MM.1S (cell line): ENCODE measurements at regions not wholly inside any gene's neighbourhood (a gene's known extent, or its start where the extent isn't known, plus 50 kb on each side); places are given as distances from the start of the nearest gene placed in this dataset.

Experiments used
- DNase-seq: peaks from one replicate; pipeline ENCODE4 v3.0.0-alpha.2; 2015
- H2AFZ ChIP-seq: fragments of 300-600 bp; sonication (generic); 2 replicates; pipeline ENCODE4 v1.6.0; 2016; ENCODE audit warnings: antibody characterized with exemption, low read length
- H3F3A ChIP-seq: fragments of 300-600 bp; sonication (generic); 2 replicates; pipeline ENCODE4 v1.6.1; 2016; ENCODE audit warnings: mild to moderate bottlenecking, antibody characterized with exemption, low read length, moderate library complexity, mixed read lengths; ENCODE audit not compliant: insufficient read depth
- H3K27ac ChIP-seq: fragments of 300-600 bp; sonication (generic); 2 replicates; pipeline ENCODE4 v1.5.1; 2016; ENCODE audit warnings: mild to moderate bottlenecking, low read length
- H3K27me3 ChIP-seq: fragments of 300-600 bp; sonication (generic); replicated peaks from 2 replicates; pipeline ENCODE4 v1.6.0; 2016; ENCODE audit warnings: low read length; ENCODE audit not compliant: insufficient read depth
- H3K36me3 ChIP-seq: fragments of 300-600 bp; sonication (generic); replicated peaks from 2 replicates; pipeline ENCODE4 v1.6.1; 2016; ENCODE audit warnings: mild to moderate bottlenecking, low read length, mixed read lengths; ENCODE audit not compliant: insufficient read depth
- H3K4me1 ChIP-seq: fragments of 300-600 bp; sonication (generic); 2 replicates; pipeline ENCODE4 v1.6.1; 2016; ENCODE audit warnings: low read length, mixed read lengths
- H3K4me2 ChIP-seq: fragments of 300-600 bp; sonication (generic); 2 replicates; pipeline ENCODE4 v1.6.0; 2016; ENCODE audit warnings: low read depth, low read length
- H3K4me3 ChIP-seq: fragments of 300-600 bp; sonication (generic); 2 replicates; pipeline ENCODE4 v1.5.1; 2016; ENCODE audit warnings: low read length, mixed read lengths
- H3K79me2 ChIP-seq: fragments of 300-600 bp; sonication (generic); 2 replicates; pipeline ENCODE4 v1.6.1; 2016; ENCODE audit warnings: mixed run types, low read length, mixed read lengths
- H3K9ac ChIP-seq: fragments of 300-600 bp; sonication (generic); 2 replicates; pipeline ENCODE4 v1.6.1; 2016; ENCODE audit warnings: low read length, mixed read lengths
- H3K9me2 ChIP-seq: fragments of 300-600 bp; sonication (generic); replicated peaks from 2 replicates; pipeline ENCODE4 v1.6.1; 2016; ENCODE audit warnings: mild to moderate bottlenecking, low read length, mixed read lengths; ENCODE audit not compliant: insufficient read depth
- H3K9me3 ChIP-seq: fragments of 300-600 bp; sonication (generic); replicated peaks from 2 replicates; pipeline ENCODE4 v1.6.1; 2016; ENCODE audit warnings: mild to moderate bottlenecking, low read length, mixed read lengths; ENCODE audit not compliant: insufficient read depth
- H4K20me1 ChIP-seq: fragments of 300-600 bp; sonication (generic); 2 replicates; pipeline ENCODE4 v1.6.1; 2016; ENCODE audit warnings: mild to moderate bottlenecking, low read length, moderate library complexity, mixed read lengths; ENCODE audit not compliant: insufficient read depth
- CTCF ChIP-seq: fragments of 300-600 bp; sonication (generic); IDR thresholded peaks from 2 replicates; pipeline ENCODE4 v1.5.1; 2016; ENCODE audit warnings: antibody characterized with exemption, low read length, mixed read lengths
- EZH2 ChIP-seq: fragments of 300-600 bp; sonication (generic); optimal IDR thresholded peaks from 2 replicates; pipeline ENCODE3; 2017; ENCODE audit warnings: low read depth, mild to moderate bottlenecking, antibody characterized with exemption, low read length, mixed read lengths
- EZH2phosphoT487 ChIP-seq: fragments of 300-600 bp; sonication (generic); IDR thresholded peaks from 2 replicates; pipeline ENCODE4 v1.6.1; 2018; ENCODE audit warnings: antibody characterized with exemption, low read length

DNA sequence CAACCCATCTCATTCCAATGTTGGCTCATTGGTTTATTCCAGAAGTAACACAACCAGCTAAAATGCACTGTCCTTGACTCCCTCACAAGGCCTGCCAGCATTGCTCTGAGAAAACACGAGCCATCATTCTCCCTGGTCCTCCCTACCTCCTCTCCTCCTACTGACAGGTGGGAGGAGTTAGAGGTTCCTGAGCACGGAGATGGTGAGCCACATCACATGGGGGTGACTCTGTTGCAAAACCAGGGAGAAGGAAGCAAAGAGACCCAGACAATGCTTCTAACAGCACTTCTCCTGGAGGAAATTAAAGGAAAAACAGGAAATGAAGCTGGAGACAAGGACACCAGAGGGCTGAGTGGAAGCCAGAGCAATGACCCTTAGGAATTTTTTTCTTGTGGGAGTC is 667.4 kb downstream of the NTRK3 start:
- DNase-seq: no peak
- TF ChIP-seq CTCF (no peak), EZH2 (no peak), EZH2phosphoT487 (no peak)

DNA sequence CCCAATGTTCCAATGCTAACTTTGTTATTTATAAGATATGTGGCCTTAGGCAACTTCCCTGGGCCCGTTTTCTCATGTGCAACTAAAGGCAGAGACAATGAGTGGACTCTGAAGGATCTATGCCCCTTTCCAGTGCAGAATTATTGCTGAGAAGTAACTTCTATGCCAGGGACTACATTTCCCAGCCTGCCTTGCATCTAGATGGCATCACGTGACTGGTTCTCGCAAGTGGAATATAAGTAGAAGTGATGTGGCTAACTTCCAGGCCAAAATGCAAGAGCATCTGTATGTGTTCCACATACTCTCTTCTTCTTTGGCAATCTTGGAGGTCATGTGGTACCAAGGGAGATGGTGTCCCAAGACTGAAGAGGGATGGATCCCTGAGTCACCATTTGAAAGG is 674.4 kb downstream of the NTRK3 start:
- Histone ChIP-seq H3K9me3 (no peaks in the 10 kb centered on the region), H3K4me2 (no peak overlapping the region), H3K9ac (no peak overlapping the region), H3K27ac (no peak overlapping the region), H4K20me1 (no peaks in the 10 kb centered on the region), H2AFZ (no peak overlapping the region), H3K36me3 (no peaks in the 10 kb centered on the region), H3K9me2 (no peaks in the 10 kb centered on the region), H3K4me3 (no peak overlapping the region), H3K27me3 (no peaks in the 10 kb centered on the region), H3F3A (no peaks in the 10 kb centered on the region), H3K79me2 (no peaks in the 10 kb centered on the region), H3K4me1 (no peaks in the 10 kb centered on the region)
- DNase-seq: no peak
- no peak for TF ChIP-seq EZH2phosphoT487
- TF ChIP-seq EZH2: no peak
- no peak for TF ChIP-seq CTCF

More for the DNA sequence above, 667.4 kb downstream of the NTRK3 start:
- Histone ChIP-seq H3K9me2 (no peaks in the 10 kb centered on the region), H3K4me1 (no peaks in the 10 kb centered on the region), H3K27me3 (no peaks in the 10 kb centered on the region), H2AFZ (no peak overlapping the region), H3K4me3 (no peak overlapping the region), H3F3A (no peaks in the 10 kb centered on the region), H3K4me2 (no peak overlapping the region), H3K36me3 (no peaks in the 10 kb centered on the region), H3K9me3 (no peaks in the 10 kb centered on the region), H4K20me1 (no peaks in the 10 kb centered on the region), H3K79me2 (no peaks in the 10 kb centered on the region), H3K9ac (no peak overlapping the region), H3K27ac (no peak overlapping the region)

GRCh38 chr15:87579537-87579936 is 677.0 kb downstream of the NTRK3 start:
- Histone ChIP-seq H4K20me1 (no peaks in the 10 kb centered on the region), H3K79me2 (no peaks in the 10 kb centered on the region)
- TF ChIP-seq EZH2phosphoT487 (no peak), CTCF (no peak), EZH2 (no peak)

More at GRCh38 chr15:87579537-87579936, 677.0 kb downstream of the NTRK3 start:
- H3K4me3 ChIP-seq: no peak overlapping the region
- no peaks in the 10 kb centered on the region for H3K27me3 ChIP-seq
- no peak overlapping the region for H3K4me2 ChIP-seq
- no peaks in the 10 kb centered on the region for H3K9me2 ChIP-seq
- H3K36me3 ChIP-seq: no peaks in the 10 kb centered on the region
- H3K4me1 ChIP-seq: no peaks in the 10 kb centered on the region
- no peak for DNase-seq
- no peak overlapping the region for H3K27ac ChIP-seq
- no peaks in the 10 kb centered on the region for H3K9me3 ChIP-seq
- H3K9ac ChIP-seq: no peak overlapping the region
- H2AFZ ChIP-seq: no peak overlapping the region
- H3F3A ChIP-seq: no peaks in the 10 kb centered on the region
